Peyer's patch (tissue), 4 donors: ENCODE measurements at regions not wholly inside any gene's neighbourhood (a gene's known extent, or its start where the extent isn't known, plus 50 kb on each side); places are given as distances from the start of the nearest gene placed in this dataset.

ENCODE experiments used
- CTCF ChIP-seq, 6 experiments: fragments of 450-650 bp in 4 of 6; fragments of 200-600 bp in 2 of 6; sonication (generic) in 1 of 6; IDR thresholded peaks; one replicate each; pipeline ENCODE4 v1.5.1; 2017 to 2019; ENCODE audit warnings: antibody characterized with exemption in 6 of 6, mild to moderate bottlenecking in 3 of 6, moderate library complexity in 1 of 6
- POLR2A ChIP-seq, 2 donors: fragments of 450-650 bp; IDR thresholded peaks; one replicate each; pipeline ENCODE4 v1.5.1; 2017; ENCODE audit warnings: antibody characterized with exemption in 2 of 2, mild to moderate bottlenecking in 2 of 2, moderate library complexity in 2 of 2

- TF ChIP-seq CTCF (IDR thresholded peaks at IDR 0.05) (no peak), POLR2A (IDR thresholded peaks at IDR 0.05) (no peak)
These were observed 987.5 kb downstream of the DCDC2C start for GRCh38 chr2:4690913-4691312.
